K562 (cell line): ENCODE measurements at regions not wholly inside any gene's neighbourhood (a gene's known extent, or its start where the extent isn't known, plus 50 kb on each side); places are given as distances from the start of the nearest gene placed in this dataset.

ENCODE experiments used
- CTCF ChIP-seq, 3 experiments: IDR thresholded peaks in 2 of 3; conservative IDR thresholded peaks in 1 of 3; 2 replicates each; pipeline ENCODE4 v1.5.1; 2011 to 2012; ENCODE audit warnings: low read length in 3 of 3, mild to moderate bottlenecking in 3 of 3, control low read depth in 2 of 3, improper control_type of control experiment in 1 of 3, inconsistent platforms in 1 of 3, low read depth in 1 of 3, mixed read lengths in 1 of 3, moderate library complexity in 1 of 3; ENCODE audit not compliant: insufficient read depth in 2 of 3
- HIVEP1 ChIP-seq: fragments of 250-450 bp; sonication (Bioruptor Pico); IDR thresholded peaks from 2 replicates; pipeline ENCODE4 v1.4.0; 2020; ENCODE audit warnings: mild to moderate bottlenecking
- KLF13 ChIP-seq: fragments of 450-650 bp; IDR thresholded peaks from 2 replicates; pipeline ENCODE4 v1.6.1; 2016; ENCODE audit warnings: missing genetic modification characterization, low read depth, mild to moderate bottlenecking, missing compliant biosample characterization, moderate library complexity, borderline replicate concordance
- MAZ ChIP-seq, 2 experiments: fragments of 450-650 bp in 1 of 2; sonication (generic) in 1 of 2; formaldehyde crosslinking; IDR thresholded peaks in 1 of 2; conservative IDR thresholded peaks in 1 of 2; 2 replicates each; pipeline versions ENCODE4 v1.4.0 to v1.5.0; 2020; ENCODE audit warnings: mild to moderate bottlenecking in 1 of 2, missing genetic modification reagents in 1 of 2
- MBD1 ChIP-seq: fragments of 250-450 bp; sonication (Bioruptor Pico); IDR thresholded peaks from 2 replicates; pipeline ENCODE4 v1.8.0; 2022; ENCODE audit warnings: inconsistent platforms
- NR2C1 ChIP-seq, 2 experiments: fragments of 450-650 bp; IDR thresholded peaks; 2 replicates each; pipeline ENCODE4 v1.6.1; 2017; ENCODE audit warnings: mild to moderate bottlenecking in 2 of 2, antibody characterized with exemption in 1 of 2, inconsistent platforms in 1 of 2, missing compliant biosample characterization in 1 of 2, missing genetic modification characterization in 1 of 2
- TEAD1 ChIP-seq, 2 experiments: fragments of 450-650 bp in 1 of 2; sonication (generic) in 1 of 2; formaldehyde crosslinking; IDR thresholded peaks; 2 replicates each; pipeline versions ENCODE4 v1.4.0 to v1.8.0; 2020 to 2022; ENCODE audit warnings: mild to moderate bottlenecking in 2 of 2, missing genetic modification reagents in 1 of 2
- TFAP4 ChIP-seq: sonication (generic); formaldehyde crosslinking; IDR thresholded peaks from 2 replicates; pipeline ENCODE4 v1.8.0; 2022; ENCODE audit warnings: missing genetic modification reagents, mild to moderate bottlenecking, moderate library complexity, borderline replicate concordance
- ZNF121 ChIP-seq: sonication (generic); formaldehyde crosslinking; conservative IDR thresholded peaks from 2 replicates; pipeline ENCODE4 v1.8.0; 2022; ENCODE audit warnings: missing genetic modification reagents
- ZNF436 ChIP-seq: fragments of 250-450, 450-650 bp; sonication (Bioruptor Pico); formaldehyde crosslinking; IDR thresholded peaks from 2 replicates; pipeline ENCODE4 v1.7.0; 2020; ENCODE audit warnings: mild to moderate bottlenecking

GRCh38 chr3:140854961-140855360 lies 86.7 kb upstream of the SLC25A36 start:
- TF ChIP-seq KLF13 (tag) (no peak), HIVEP1 (CRISPR knock-in tag) (no peak), ZNF121 (no peak), CTCF (IDR thresholded peaks at IDR 0.05 in 2 of 3, conservative IDR thresholded peaks at IDR 0.05 in 1 of 3; ENCODE audit: insufficient read depth in 2 of 3, low read depth in 1 of 3, low read length in 3 of 3) (no peak), NR2C1 (IDR thresholded peaks at IDR 0.05) (no peak), NR2C1 (tag; IDR thresholded peaks at IDR 0.05) (no peak), TEAD1 (CRISPR knock-in tag; IDR thresholded peaks at IDR 0.05) (no peak), MAZ (CRISPR knock-in tag; conservative IDR thresholded peaks at IDR 0.05 in 1 of 2, IDR thresholded peaks at IDR 0.05 in 1 of 2) (no peak), TFAP4 (CRISPR knock-in tag) (no peak), ZNF436 (CRISPR knock-in tag) (no peak), MBD1 (CRISPR knock-in tag) (no peak)
